Left lung (tissue), 4 donors: ENCODE measurements at regions not wholly inside any gene's neighbourhood (a gene's known extent, or its start where the extent isn't known, plus 50 kb on each side); places are given as distances from the start of the nearest gene placed in this dataset.

Source experiments
- ATAC-seq: fragments of 200-7000 bp; cut with Tn5 transposase; one replicate; pipeline ENCODE4 v1.9.1; 2020; ENCODE audit warnings: moderate library complexity
- DNase-seq, 4 donors: peaks; one replicate each; pipeline ENCODE4 v3.0.0-alpha.2; 2013 to 2020
- H3K27ac ChIP-seq, 2 donors: fragments of 200-600 bp; sonication (generic) in 1 of 2; one replicate each; pipeline versions ENCODE4 v1.5.0 to v1.8.0; 2020 to 2021
- H3K27me3 ChIP-seq, 2 donors: fragments of 200-600 bp; sonication (generic) in 1 of 2; one replicate each; pipeline versions ENCODE4 v1.5.0 to v1.8.0; 2020 to 2021
- H3K36me3 ChIP-seq, 2 donors: fragments of 200-600 bp; sonication (generic) in 1 of 2; one replicate each; pipeline versions ENCODE4 v1.5.0 to v1.8.0; 2020 to 2021
- H3K4me1 ChIP-seq, 2 donors: fragments of 200-600 bp; one replicate each; pipeline ENCODE4 v1.8.0; 2021
- H3K4me3 ChIP-seq, 2 donors: fragments of 200-600 bp; sonication (generic) in 1 of 2; one replicate each; pipeline versions ENCODE4 v1.5.0 to v1.8.0; 2020 to 2021; ENCODE audit warnings: mild to moderate bottlenecking in 1 of 2
- H3K9me3 ChIP-seq, 2 donors: fragments of 200-600 bp; sonication (generic) in 1 of 2; one replicate each; pipeline versions ENCODE4 v1.5.0 to v1.8.0; 2020 to 2021
- intact Hi-C, 2 donors: fragments of 100-400 bp; cut with DNase I; formaldehyde crosslinking; loops; one replicate each; pipeline versions ENCODE4 v1.11.2 to v1.14.2; 2022
- TF ChIP-seq, protein P1 (sequence below), 2 donors: fragments of 200-600 bp; sonication (generic) in 1 of 2; IDR thresholded peaks; one replicate each; pipeline versions ENCODE4 v1.5.0 to v1.8.0; 2021; ENCODE audit warnings: antibody characterized with exemption in 2 of 2
- donor health status: DM: no; HTN: yes; CAD: no.
- donor health status: DM: no; HTN: no; CAD: no.

DNA sequence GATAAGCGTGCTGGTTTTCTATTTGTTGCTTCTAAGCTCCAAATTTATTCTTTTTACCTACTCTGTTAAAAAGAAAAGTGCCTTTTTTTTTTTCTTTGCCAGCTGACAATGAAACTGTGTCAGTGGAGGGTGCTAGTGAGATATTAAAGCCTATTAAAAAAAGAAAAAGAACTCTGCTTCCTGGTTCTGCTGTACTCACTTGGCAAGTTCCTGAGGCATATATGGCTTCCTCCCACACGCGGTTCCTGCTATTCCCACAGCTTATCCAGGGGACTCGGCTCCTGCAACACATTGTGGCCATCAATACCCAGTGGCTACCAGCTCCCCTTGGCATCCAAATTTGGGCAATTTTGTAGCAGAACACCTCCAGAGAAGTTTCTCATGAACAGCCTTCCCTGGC lies 1977.7 kb upstream of the CDH9 start:
- Histone ChIP-seq H3K4me3 (no peak overlapping the region), H3K27me3 (no peaks in the 10 kb centered on the region), H3K4me1 (no peaks in the 10 kb centered on the region), H3K36me3 (no peaks in the 10 kb centered on the region), H3K9me3 (no peaks in the 10 kb centered on the region), H3K27ac (no peak overlapping the region)
- DNase-seq (no peak), ATAC-seq (no peak)
- intact Hi-C loops: no loop called here
- TF ChIP-seq, protein P1, sequence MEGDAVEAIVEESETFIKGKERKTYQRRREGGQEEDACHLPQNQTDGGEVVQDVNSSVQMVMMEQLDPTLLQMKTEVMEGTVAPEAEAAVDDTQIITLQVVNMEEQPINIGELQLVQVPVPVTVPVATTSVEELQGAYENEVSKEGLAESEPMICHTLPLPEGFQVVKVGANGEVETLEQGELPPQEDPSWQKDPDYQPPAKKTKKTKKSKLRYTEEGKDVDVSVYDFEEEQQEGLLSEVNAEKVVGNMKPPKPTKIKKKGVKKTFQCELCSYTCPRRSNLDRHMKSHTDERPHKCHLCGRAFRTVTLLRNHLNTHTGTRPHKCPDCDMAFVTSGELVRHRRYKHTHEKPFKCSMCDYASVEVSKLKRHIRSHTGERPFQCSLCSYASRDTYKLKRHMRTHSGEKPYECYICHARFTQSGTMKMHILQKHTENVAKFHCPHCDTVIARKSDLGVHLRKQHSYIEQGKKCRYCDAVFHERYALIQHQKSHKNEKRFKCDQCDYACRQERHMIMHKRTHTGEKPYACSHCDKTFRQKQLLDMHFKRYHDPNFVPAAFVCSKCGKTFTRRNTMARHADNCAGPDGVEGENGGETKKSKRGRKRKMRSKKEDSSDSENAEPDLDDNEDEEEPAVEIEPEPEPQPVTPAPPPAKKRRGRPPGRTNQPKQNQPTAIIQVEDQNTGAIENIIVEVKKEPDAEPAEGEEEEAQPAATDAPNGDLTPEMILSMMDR (IDR thresholded peaks at IDR 0.05): no peak

DNA sequence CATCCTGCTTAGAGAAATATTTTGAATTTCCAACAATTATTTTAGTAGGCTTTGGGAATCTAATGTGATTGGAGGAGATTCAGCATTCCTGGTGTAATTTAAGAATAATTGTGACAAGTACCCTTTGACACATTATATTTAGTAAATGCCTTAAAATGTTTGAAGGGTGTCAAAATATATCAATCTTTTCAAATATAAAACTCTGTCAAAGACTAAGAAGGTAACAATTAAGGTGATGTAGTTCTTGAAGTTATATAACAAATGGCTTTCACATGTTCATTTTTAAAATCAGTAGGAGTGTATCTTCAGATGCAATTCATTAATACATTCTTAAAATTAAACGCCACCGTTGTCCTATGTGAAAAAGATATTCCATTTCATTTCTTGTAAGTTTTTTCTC lies 1977.1 kb upstream of the CDH9 start:
- DNase-seq: no peak
- intact Hi-C loops: no loop called here
- H3K9me3 ChIP-seq: no peaks in the 10 kb centered on the region

DNA sequence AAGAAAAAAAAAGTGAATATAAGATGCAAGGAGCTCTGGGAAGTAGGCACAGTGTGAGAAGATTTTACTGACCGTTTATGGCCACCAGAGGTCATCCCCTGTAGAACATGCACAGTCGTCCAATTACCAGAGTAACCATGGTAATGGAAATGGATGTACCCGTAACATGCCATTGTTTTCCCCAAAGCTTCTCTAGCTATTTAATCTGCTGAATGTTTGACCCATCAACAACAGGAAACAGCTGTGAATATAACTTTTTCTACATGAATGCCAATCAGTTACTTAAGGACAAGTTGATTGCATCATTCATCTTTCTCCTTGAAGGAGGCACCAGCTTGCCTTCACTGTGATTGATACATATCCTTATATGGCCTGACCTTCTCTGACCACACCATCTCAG lies 1967.0 kb upstream of the CDH9 start:
- Histone ChIP-seq H3K27ac (no peak overlapping the region), H3K4me1 (no peaks in the 10 kb centered on the region), H3K36me3 (no peaks in the 10 kb centered on the region), H3K27me3 (no peaks in the 10 kb centered on the region), H3K4me3 (no peak overlapping the region), H3K9me3 (no peaks in the 10 kb centered on the region)
- no peak for DNase-seq
- intact Hi-C loops: no loop called here
- ATAC-seq: no peak
- TF ChIP-seq, protein P1 (IDR thresholded peaks at IDR 0.05): no peak

More for the DNA sequence above, 1977.1 kb upstream of the CDH9 start:
- Histone ChIP-seq H3K27ac (no peak overlapping the region), H3K27me3 (no peaks in the 10 kb centered on the region), H3K36me3 (no peaks in the 10 kb centered on the region), H3K4me3 (no peak overlapping the region), H3K4me1 (no peaks in the 10 kb centered on the region)
- TF ChIP-seq, protein P1 (IDR thresholded peaks at IDR 0.05): no peak
- ATAC-seq: no peak

DNA sequence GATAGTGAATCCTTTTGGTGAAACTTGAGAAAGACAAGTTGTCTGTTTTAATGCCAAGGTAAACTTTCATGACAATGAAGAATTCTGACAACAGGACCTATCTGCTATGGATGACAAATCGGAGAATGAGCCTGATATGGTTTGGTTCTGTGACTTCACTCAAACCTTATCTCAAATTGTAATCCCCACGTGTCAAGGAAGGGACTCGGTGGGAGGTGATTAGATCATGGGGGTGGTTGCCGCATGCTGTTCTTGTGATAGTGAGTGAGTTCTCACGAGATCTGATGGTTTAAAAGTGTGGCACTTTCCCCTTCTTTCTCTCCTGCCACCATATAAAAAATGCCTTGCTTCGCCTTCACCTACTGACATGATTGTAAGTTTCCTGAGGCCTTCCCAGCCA lies 1964.1 kb upstream of the CDH9 start:
- no peaks in the 10 kb centered on the region for H3K4me1 ChIP-seq
- no peak overlapping the region for H3K4me3 ChIP-seq
- no peak for DNase-seq
- H3K9me3 ChIP-seq: no peaks in the 10 kb centered on the region
- intact Hi-C loops: no loop called here
- no peak for ATAC-seq
- H3K27me3 ChIP-seq: no peaks in the 10 kb centered on the region
- TF ChIP-seq, protein P1 (IDR thresholded peaks at IDR 0.05): no peak
- no peaks in the 10 kb centered on the region for H3K36me3 ChIP-seq
- no peak overlapping the region for H3K27ac ChIP-seq

DNA sequence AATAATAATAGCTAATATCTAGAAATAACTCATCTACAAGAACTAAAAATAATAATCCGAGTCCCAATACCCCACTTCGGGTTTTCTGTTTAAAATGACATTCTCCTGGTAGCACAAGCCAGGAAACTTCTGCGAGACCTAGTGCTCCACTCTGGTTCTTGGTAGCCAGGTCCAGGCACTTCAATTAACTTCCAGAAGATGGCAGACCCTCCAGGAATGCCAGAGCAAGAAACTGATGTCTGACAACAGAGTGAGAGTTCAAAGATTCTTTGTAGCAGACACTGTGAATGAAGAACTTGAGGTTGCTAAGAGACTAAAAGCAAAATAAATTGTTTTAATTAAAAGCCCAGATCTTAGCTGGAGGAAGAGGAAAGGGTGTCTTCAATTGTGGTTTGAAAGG lies 1963.3 kb upstream of the CDH9 start:
- no peak for DNase-seq

More for the DNA sequence above, 1963.3 kb upstream of the CDH9 start:
- H3K4me3 ChIP-seq: no peak overlapping the region
- no peaks in the 10 kb centered on the region for H3K4me1 ChIP-seq
- H3K36me3 ChIP-seq: no peaks in the 10 kb centered on the region
- TF ChIP-seq, protein P1 (IDR thresholded peaks at IDR 0.05): no peak
- no peak for ATAC-seq
- no peaks in the 10 kb centered on the region for H3K27me3 ChIP-seq
- H3K27ac ChIP-seq: no peak overlapping the region
- peaks cover 0 to 5% of the 10 kb centered on the region in 2 donors for H3K9me3 ChIP-seq
- intact Hi-C loops: no loop called here
